Natural killer cell treated with Interleukin-12 subunit alpha and Interleukin-12 subunit beta and Interleukin-15 and Interleukin-18, amount 100 ng/mL, for 72 hours (primary cell): ENCODE measurements at regions not wholly inside any gene's neighbourhood (a gene's known extent, or its start where the extent isn't known, plus 50 kb on each side); places are given as distances from the start of the nearest gene placed in this dataset.

Experiments used
- ATAC-seq, 2 donors: fragments of 150-1000 bp; cut with Tn5 transposase in 1 of 2; sonication (Bioruptor Pico), chemical (Tn5 transposase) in 1 of 2; 2 replicates each; pipeline ENCODE4 v1.10.0; 2021
- DNase-seq: peaks from one replicate; pipeline ENCODE4 v3.0.0; 2022; ENCODE audit warnings: low spot score
- H3K27ac Mint-ChIP-seq, 2 donors: 1 replicate in 1 of 2; 2 replicates in 1 of 2; pipeline ENCODE4 v1.8.0; 2022; ENCODE audit warnings: mixed read lengths in 2 of 2, mild to moderate bottlenecking in 1 of 2, moderate library complexity in 1 of 2
- H3K27me3 Mint-ChIP-seq, 2 donors: 1 replicate in 1 of 2; 2 replicates in 1 of 2; pipeline ENCODE4 v1.8.0; 2022; ENCODE audit warnings: mixed read lengths in 2 of 2
- H3K36me3 Mint-ChIP-seq: one replicate; pipeline ENCODE4 v1.8.0; 2022; ENCODE audit warnings: mixed read lengths
- H3K4me1 Mint-ChIP-seq, 2 donors: 1 replicate in 1 of 2; 2 replicates in 1 of 2; pipeline ENCODE4 v1.8.0; 2022; ENCODE audit warnings: low read depth in 2 of 2, mixed read lengths in 2 of 2, mild to moderate bottlenecking in 1 of 2
- H3K4me3 Mint-ChIP-seq: one replicate; pipeline ENCODE4 v1.8.0; 2022; ENCODE audit warnings: mixed read lengths
- H3K9me3 Mint-ChIP-seq: 2 replicates; pipeline ENCODE4 v1.8.0; 2022; ENCODE audit warnings: mixed read lengths

DNA sequence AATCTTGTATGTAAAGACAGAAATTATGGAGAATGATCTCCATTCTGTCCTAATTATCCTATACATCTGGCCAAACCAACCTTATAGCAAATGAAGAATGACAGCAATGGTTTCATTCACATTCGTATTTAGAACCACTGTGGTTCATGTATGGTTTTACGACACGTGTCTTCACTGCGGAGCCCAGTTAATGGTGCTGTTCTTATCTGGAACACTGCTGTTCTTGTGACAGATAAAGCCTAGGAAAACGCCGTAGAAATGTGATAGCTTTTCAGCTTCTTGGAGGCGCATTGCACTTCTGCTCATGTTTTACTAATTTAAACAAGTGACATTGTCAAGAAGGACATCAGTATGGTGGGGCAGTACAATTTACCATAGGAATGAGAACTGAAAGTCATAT is 2266.4 kb upstream of the TENM3 start:
- Mint-ChIP-seq H3K36me3 (no peaks in the 10 kb centered on the region), H3K4me3 (no peak overlapping the region), H3K4me1 (no peaks in the 10 kb centered on the region), H3K9me3 (peaks cover 9% of the 10 kb centered on the region), H3K27me3 (no peaks in the 10 kb centered on the region), H3K27ac (no peak overlapping the region)
- DNase-seq (no peak), ATAC-seq (no peak)

DNA sequence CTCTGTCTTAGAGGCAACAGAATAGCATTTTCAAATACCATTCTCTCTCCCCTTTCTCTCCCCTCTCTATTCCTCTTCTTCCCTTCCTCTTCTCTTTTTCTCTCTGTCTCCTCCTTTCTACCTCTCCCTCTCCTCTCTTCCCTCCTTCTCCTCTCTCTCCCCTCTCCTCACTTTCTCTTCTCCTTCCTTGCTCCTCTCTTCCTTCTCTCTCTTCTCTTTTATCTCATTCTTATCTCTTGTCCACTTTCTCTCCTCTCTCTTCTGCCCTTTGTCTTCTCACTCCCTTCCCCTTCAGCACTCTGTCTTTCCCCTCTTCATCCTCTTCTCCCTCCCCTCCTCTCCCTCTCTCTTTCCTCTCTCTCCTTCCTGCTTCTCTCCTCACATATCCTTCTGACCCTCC is 2265.8 kb upstream of the TENM3 start:
- Mint-ChIP-seq H3K4me3 (no peak overlapping the region), H3K9me3 (peaks cover 9% of the 10 kb centered on the region), H3K27ac (no peak overlapping the region)

DNA sequence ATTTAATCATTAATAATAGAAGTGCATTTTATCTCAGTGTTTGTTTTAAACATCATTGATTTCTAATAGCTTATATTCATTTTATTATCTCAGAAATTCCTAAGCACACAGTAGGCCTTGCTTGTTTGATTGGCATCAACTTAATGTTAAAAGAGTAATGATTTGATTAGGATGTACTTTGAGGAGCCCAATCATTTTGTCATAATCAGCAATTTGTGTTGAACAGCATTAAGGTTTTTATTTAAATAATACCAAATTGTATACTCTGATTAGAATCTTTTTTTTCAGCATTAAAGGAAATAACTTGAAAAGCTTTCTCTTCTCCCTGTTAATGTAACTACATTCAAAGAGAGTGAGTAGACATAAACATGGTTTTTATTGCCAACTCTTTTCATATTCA is 2262.0 kb upstream of the TENM3 start:
- DNase-seq = no peak
- H3K4me3 Mint-ChIP-seq = no peak overlapping the region
- H3K4me1 Mint-ChIP-seq = no peaks in the 10 kb centered on the region
- no peak overlapping the region for H3K27ac Mint-ChIP-seq
- H3K36me3 Mint-ChIP-seq = peaks cover under 1% of the 10 kb centered on the region
- peaks cover 6% of the 10 kb centered on the region for H3K9me3 Mint-ChIP-seq
- ATAC-seq = no peak
- H3K27me3 Mint-ChIP-seq = no peaks in the 10 kb centered on the region

More for the DNA sequence above, 2265.8 kb upstream of the TENM3 start:
- Mint-ChIP-seq H3K36me3 (no peaks in the 10 kb centered on the region), H3K4me1 (no peaks in the 10 kb centered on the region), H3K27me3 (no peaks in the 10 kb centered on the region)
- no peak for ATAC-seq
- DNase-seq = no peak

DNA sequence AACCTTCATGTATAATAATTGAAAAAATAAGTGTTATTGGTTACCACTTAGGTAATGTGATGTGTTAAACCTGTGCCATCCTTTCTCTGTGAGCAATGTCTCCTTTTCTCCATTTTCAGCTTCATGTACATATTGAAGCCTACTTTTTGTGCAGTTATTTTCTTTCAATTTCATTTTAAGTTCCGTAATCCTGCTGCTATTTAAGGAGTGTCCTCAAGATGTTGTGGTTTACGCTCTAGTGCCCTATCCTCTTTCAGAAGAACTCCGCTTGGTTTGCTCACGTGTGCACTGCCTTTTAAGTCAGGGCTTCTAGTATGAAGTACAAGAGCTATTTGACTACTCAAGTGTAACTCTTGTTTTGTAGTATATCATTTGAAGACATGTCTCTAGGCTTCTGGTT is 2253.2 kb upstream of the TENM3 start:
- DNase-seq (no peak), ATAC-seq (no peak)
- H3K27ac Mint-ChIP-seq = no peak overlapping the region
- no peaks in the 10 kb centered on the region for H3K27me3 Mint-ChIP-seq
- H3K9me3 Mint-ChIP-seq = peaks cover 16% of the 10 kb centered on the region
- peaks cover 20% of the 10 kb centered on the region for H3K36me3 Mint-ChIP-seq
- H3K4me1 Mint-ChIP-seq = no peaks in the 10 kb centered on the region
- no peak overlapping the region for H3K4me3 Mint-ChIP-seq

DNA sequence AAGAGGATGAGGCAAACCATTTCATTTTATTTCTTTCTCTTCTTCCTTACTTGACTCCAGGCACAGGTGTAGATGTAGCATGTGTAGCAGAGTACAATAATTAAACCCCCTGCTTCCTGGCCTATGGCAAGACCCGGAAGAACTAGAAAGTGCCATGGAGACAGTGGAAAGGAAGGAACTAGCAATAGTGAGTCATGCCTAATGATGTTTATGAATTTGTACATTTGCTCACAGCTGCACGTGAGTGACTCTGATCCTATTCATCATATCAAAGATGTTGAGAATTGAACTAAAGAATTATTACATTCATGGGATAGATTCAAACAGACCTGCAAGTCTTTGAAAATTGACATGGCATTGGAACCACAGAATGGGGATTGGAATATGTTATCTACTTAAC is 2233.9 kb upstream of the TENM3 start:
- Mint-ChIP-seq H3K27me3 (no peaks in the 10 kb centered on the region), H3K36me3 (no peaks in the 10 kb centered on the region), H3K9me3 (peaks cover 4% of the 10 kb centered on the region), H3K4me3 (no peak overlapping the region), H3K27ac (no peak overlapping the region), H3K4me1 (no peaks in the 10 kb centered on the region)
- DNase-seq = no peak
- ATAC-seq = no peak

DNA sequence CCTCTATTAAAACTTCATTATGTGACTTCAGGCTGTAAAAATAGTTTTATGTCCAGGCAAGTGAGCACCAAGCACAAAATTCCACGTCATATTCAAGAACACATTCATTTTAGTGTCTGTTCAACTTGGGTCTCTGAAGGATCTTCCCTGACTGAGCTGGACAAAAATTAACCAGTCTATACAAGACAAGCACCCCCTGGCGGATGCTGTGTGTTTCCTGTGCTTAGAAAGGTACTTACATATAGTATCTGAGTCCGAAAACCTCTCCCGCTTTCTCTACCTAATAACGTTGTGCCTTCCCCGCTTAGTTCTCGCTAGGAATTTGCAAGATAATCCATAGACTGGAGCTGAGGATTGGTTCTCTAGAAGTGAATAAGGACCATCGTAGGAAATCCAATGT is 2214.5 kb upstream of the TENM3 start:
- no peaks in the 10 kb centered on the region for H3K27me3 Mint-ChIP-seq
- peaks cover 6% of the 10 kb centered on the region for H3K9me3 Mint-ChIP-seq
- H3K4me1 Mint-ChIP-seq = no peaks in the 10 kb centered on the region
- no peak for DNase-seq
- H3K4me3 Mint-ChIP-seq = no peak overlapping the region
- H3K36me3 Mint-ChIP-seq = no peaks in the 10 kb centered on the region
- no peak for ATAC-seq
- H3K27ac Mint-ChIP-seq = no peak overlapping the region

DNA sequence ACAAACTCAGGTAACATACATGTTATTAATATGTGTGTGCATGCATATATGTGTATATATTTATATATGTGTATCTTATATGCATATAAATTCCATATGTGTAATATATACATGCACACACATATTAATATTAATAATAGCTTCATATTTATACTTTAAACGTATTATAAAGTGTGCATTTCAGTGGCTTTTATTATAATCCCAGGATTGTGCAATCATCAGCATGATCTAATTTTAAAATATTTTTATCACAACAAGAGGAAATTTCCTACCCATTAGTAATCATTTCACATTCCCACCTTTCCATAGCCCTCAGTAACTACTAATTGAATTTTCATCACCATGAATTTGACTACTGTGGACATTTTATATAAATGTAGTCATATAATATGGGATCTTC is 2211.9 kb upstream of the TENM3 start:
- peaks cover 17% of the 10 kb centered on the region for H3K9me3 Mint-ChIP-seq
- no peak overlapping the region for H3K27ac Mint-ChIP-seq
- H3K36me3 Mint-ChIP-seq = no peaks in the 10 kb centered on the region
- H3K4me3 Mint-ChIP-seq = no peak overlapping the region
- H3K27me3 Mint-ChIP-seq = no peaks in the 10 kb centered on the region
- no peak for ATAC-seq
- DNase-seq = no peak
- no peaks in the 10 kb centered on the region for H3K4me1 Mint-ChIP-seq

DNA sequence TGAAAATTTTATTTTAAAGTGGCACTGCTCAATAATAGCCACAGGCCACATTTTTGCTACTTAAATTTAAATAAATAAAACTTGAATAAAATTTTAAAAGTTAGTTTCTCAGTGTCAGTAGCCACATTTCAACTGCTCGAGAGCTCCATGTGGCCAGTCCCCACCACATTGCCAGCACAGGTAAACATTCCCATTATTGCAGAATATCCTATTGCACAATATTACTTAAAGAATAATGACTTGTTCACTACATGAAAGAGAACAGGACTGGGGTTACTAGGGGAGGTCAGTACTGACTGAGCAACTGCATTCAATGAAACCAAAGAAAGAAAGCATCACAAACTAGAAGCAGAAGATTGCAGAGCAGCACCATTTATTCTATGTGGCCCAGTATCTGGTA is 2201.6 kb upstream of the TENM3 start:
- Mint-ChIP-seq H3K4me1 (no peaks in the 10 kb centered on the region), H3K4me3 (no peak overlapping the region), H3K27me3 (no peaks in the 10 kb centered on the region), H3K27ac (no peak overlapping the region), H3K9me3 (peaks cover 12% of the 10 kb centered on the region), H3K36me3 (no peaks in the 10 kb centered on the region)
- no peak for ATAC-seq
- no peak for DNase-seq

DNA sequence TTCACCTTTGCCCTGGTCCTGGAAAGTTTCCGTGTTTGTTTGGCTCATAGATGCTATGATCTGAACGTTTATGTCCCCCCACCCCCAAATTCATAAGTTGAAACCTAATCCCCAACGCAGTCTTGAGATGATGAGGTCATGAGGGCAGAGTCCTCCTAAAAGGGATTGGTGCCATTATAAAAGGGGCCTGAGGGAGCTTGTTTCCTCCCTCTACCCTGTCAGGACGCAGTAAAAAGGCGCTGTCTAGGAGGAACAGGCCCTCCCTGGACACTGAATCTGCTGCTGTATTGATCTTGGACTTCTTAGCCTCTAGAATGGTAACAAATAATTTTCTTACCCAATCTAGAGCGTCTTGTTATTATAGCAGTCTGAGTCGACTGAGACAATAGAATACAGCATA is 2190.6 kb upstream of the TENM3 start:
- H3K27ac Mint-ChIP-seq = no peak overlapping the region
- no peak for ATAC-seq

DNA sequence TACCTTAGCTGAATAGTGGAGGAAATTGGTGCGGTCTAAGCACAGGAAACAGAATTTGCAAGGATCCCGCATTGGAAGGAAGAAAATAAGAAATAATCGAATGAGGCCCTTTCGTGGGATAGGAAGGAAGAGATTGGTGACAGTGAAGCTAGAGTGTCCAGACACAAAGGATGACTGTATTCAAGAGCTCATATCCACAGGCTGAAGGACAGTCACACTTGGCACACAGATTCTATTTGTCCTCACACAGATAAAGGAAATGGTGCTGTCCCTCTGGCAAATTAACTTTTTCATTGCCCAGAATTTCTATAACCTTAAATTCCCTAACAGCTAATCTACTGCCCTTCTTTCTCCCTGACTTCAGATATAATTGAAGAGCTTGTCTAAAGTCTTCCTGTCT is 2188.9 kb upstream of the TENM3 start:
- Mint-ChIP-seq H3K4me1 (no peaks in the 10 kb centered on the region), H3K27me3 (peaks cover 6 to 12% of the 10 kb centered on the region in 2 donors), H3K27ac (no peak overlapping the region), H3K9me3 (peaks cover 3% of the 10 kb centered on the region), H3K36me3 (peaks cover 4% of the 10 kb centered on the region), H3K4me3 (no peak overlapping the region)
- no peak for ATAC-seq
- no peak for DNase-seq

More for the DNA sequence above, 2190.6 kb upstream of the TENM3 start:
- Mint-ChIP-seq H3K4me3 (no peak overlapping the region), H3K4me1 (no peaks in the 10 kb centered on the region), H3K36me3 (peaks cover 4% of the 10 kb centered on the region), H3K9me3 (peaks cover 3% of the 10 kb centered on the region), H3K27me3 (peaks cover 6 to 11% of the 10 kb centered on the region in 2 donors)
- DNase-seq = no peak

DNA sequence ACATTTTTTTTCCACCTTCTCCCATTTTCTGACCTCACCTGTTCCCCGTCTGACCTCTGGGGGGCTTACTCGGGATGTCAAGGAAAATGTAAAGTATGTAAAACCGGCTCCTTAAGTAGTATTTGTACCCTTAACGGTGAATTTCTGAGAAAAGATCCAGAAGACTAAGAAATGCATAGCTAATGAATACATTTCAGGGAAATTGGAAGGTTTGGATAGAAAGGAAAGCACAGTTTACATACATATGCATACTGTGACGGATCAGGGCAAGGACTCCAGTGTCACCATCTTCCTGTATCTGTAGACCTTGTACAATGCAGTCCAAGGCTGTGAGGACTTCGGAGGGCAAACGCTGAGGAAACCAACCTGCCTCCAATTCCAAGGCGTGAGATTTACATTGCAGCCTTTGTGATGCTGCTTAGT is 2185.9 kb upstream of the TENM3 start:
- DNase-seq (no peak), ATAC-seq (no peak)
- Mint-ChIP-seq H3K4me3 (no peak overlapping the region), H3K4me1 (no peaks in the 10 kb centered on the region), H3K27ac (no peak overlapping the region), H3K27me3 (peaks cover 13 to 18% of the 10 kb centered on the region in 2 donors), H3K9me3 (no peaks in the 10 kb centered on the region), H3K36me3 (peaks cover 4% of the 10 kb centered on the region)

DNA sequence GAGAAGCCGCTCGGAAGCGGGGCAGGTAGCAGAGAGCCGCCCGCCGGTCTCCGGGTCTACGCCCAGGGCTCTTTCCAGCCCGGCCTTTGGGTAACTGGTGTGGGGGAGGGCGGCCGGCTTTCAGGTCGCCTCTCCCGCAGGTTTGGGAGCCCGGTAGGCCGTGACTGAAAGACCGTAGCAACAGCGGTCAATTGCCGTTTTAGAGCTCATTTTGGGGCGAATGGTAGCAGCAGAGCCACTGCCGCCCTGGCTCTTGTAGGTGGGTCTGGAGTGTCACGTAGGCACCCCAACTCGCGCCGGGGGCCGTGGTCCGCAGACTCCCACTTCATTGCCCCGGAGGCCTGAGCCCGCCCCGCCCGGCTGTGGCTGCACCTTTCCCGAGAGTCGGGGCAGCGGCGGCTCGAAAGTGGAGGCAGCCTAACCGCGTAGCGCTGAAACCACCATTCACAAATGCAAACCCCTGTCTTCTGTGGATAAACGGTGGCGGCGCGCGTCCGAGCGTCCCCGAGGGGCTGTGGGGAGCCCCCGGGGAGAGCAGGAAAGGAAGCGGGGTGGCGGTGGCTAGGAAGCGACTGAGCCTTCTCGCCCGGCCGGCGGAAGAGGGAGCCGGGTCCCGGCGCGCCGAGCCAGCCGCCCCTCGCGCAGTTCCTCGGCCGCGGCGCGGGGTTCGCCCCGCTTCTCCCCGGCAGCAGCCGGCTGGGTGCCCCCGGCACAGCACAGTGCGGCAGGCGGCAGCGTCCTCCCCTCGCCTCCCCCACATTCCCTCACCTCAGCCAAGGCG is 2185.1 kb upstream of the TENM3 start:
- Mint-ChIP-seq H3K9me3 (no peaks in the 10 kb centered on the region), H3K27ac (no peak overlapping the region), H3K27me3 (peaks cover 13 to 18% of the 10 kb centered on the region in 2 donors), H3K4me3 (no peak overlapping the region), H3K4me1 (no peaks in the 10 kb centered on the region), H3K36me3 (peaks cover 4% of the 10 kb centered on the region)
- ATAC-seq (no peak), DNase-seq (no peak)

DNA sequence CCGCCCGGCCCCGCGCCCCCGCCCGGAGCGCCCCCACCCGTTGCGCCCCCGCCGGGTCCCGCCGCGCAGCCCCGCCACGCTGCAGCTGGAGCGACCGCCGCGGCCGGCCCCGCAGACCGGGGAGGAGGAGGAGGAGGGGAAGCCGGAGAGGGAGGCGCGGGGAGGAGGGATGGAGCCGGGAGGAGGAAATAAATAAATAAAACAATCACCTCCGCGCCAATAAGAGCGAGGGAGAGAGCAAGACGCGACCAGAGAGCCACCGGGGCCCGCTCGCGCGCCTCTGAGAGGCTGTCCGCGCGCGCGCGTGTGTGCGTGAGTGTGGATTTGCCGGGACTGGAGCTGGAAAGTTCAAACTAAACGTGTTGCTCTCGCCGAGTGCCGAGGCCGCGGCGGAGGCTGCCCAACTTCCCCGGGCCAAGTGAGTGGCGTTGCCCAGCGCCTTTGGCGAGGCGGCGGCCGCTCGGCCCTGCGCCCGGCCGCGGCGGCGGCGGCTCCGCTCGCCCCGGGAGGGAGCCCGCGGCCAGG is 2184.4 kb upstream of the TENM3 start:
- Mint-ChIP-seq H3K9me3 (no peaks in the 10 kb centered on the region), H3K27ac (no peak overlapping the region)
- DNase-seq = no peak

DNA sequence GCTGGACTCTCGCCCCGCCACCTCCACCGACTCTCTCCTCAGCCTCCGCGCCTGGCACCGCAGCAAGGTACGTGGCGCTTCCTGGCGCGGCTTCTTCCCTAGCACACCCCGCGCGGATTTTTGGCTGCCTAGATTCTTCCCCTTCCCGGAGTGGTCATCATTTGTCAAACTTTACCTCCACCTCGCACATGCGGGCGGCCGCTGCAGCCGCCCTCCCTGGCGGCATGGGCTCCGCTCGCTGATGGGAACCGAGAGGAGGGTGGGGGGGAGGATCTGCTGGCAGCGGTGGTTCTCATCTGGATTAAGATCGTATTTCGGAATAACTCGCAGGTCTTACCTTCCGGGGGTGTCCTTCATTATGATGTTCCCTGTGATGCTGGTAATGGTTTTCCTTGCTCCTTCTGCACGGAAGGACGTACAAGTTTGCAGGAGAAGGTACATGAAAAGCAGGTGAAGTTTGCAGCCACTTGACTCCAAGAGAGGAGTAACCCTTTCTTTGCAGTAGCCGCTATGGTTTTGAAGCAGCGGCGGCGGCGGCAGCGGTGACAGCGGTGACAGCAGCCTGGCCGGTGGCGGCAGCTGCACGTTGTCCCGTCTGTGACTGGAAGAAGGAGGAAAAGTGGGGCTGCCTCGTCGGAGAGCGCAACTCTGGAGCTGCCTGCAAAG is 2183.9 kb upstream of the TENM3 start:
- ATAC-seq (no peak), DNase-seq (no peak)
- Mint-ChIP-seq H3K4me3 (no peak overlapping the region), H3K9me3 (no peaks in the 10 kb centered on the region), H3K4me1 (no peaks in the 10 kb centered on the region), H3K36me3 (peaks cover 4% of the 10 kb centered on the region), H3K27me3 (peaks cover 13 to 18% of the 10 kb centered on the region in 2 donors), H3K27ac (no peak overlapping the region)

More for the DNA sequence above, 2184.4 kb upstream of the TENM3 start:
- peaks cover 4% of the 10 kb centered on the region for H3K36me3 Mint-ChIP-seq
- ATAC-seq = no peak
- H3K4me1 Mint-ChIP-seq = no peaks in the 10 kb centered on the region
- H3K4me3 Mint-ChIP-seq = no peak overlapping the region
- peaks cover 13 to 18% of the 10 kb centered on the region in 2 donors for H3K27me3 Mint-ChIP-seq
